Keratinocyte (primary cell): ENCODE measurements at regions not wholly inside any gene's neighbourhood (a gene's known extent, or its start where the extent isn't known, plus 50 kb on each side); places are given as distances from the start of the nearest gene placed in this dataset.

ENCODE experiments used
- DNase-seq: peaks from one replicate; pipeline ENCODE4 v3.0.0-alpha.2; 2011; ENCODE audit warnings: low read depth, missing footprints, low spot score
- FAIRE-seq: peaks from 2 replicates; lab custom pipeline; 2011; peaks lifted over from hg19 to GRCh38; lab: Jason Lieb, UNC
- H2AFZ ChIP-seq: 2 replicates; pipeline ENCODE4 v1.6.0; 2012; ENCODE audit warnings: low read length, control low read depth, inconsistent platforms; ENCODE audit not compliant: control insufficient read depth
- H3K27ac ChIP-seq: 2 replicates; pipeline ENCODE4 v1.5.1; 2011; ENCODE audit warnings: low read length; ENCODE audit not compliant: control insufficient read depth, insufficient read depth
- H3K27me3 ChIP-seq: 3 replicates; pipeline ENCODE4 v1.6.0; 2011; ENCODE audit warnings: low read length; ENCODE audit not compliant: control insufficient read depth, insufficient read depth; ENCODE audit errors: extremely low read depth
- H3K36me3 ChIP-seq, 2 experiments: 2 replicates in 1 of 2; 3 replicates in 1 of 2; pipeline ENCODE4 v1.5.1; 2011; ENCODE audit warnings: low read length in 2 of 2, mild to moderate bottlenecking in 1 of 2; ENCODE audit not compliant: control insufficient read depth in 2 of 2, insufficient read depth in 2 of 2; ENCODE audit errors: extremely low read depth in 1 of 2
- H3K4me1 ChIP-seq: 3 replicates; pipeline ENCODE4 v1.5.1; 2011; ENCODE audit warnings: low read length; ENCODE audit not compliant: control insufficient read depth, insufficient read depth; ENCODE audit errors: extremely low read depth
- H3K4me2 ChIP-seq: 3 replicates; pipeline ENCODE4 v1.6.0; 2011; ENCODE audit warnings: low read depth, low read length; ENCODE audit not compliant: control insufficient read depth, insufficient read depth; ENCODE audit errors: extremely low read depth
- H3K4me3 ChIP-seq, 3 experiments: fragments of 200-600 bp in 1 of 3; sonication (generic) in 1 of 3; 2 replicates in 2 of 3; 3 replicates in 1 of 3; pipeline ENCODE4 v1.5.1; 2011 to 2016; ENCODE audit warnings: low read length in 3 of 3, mild to moderate bottlenecking in 3 of 3, control low read depth in 2 of 3, inconsistent platforms in 1 of 3, low read depth in 1 of 3, mixed read lengths in 1 of 3, mixed run types in 1 of 3, moderate library complexity in 1 of 3; ENCODE audit not compliant: control insufficient read depth in 2 of 3, insufficient read depth in 2 of 3; ENCODE audit errors: extremely low read depth in 1 of 3
- H3K79me2 ChIP-seq: 2 replicates; pipeline ENCODE4 v1.6.0; 2012; ENCODE audit warnings: low read length; ENCODE audit not compliant: control insufficient read depth, insufficient read depth
- H3K9ac ChIP-seq: 3 replicates; pipeline ENCODE4 v1.6.0; 2011; ENCODE audit warnings: low read length; ENCODE audit not compliant: control insufficient read depth, insufficient read depth; ENCODE audit errors: extremely low read depth
- H3K9me1 ChIP-seq: 3 replicates; pipeline ENCODE4 v1.6.0; 2011; ENCODE audit warnings: low read length; ENCODE audit not compliant: control insufficient read depth, insufficient read depth; ENCODE audit errors: extremely low read depth
- H3K9me3 ChIP-seq: 2 replicates; pipeline ENCODE4 v1.5.1; 2012; ENCODE audit warnings: low read depth, low read length; ENCODE audit not compliant: control insufficient read depth
- H4K20me1 ChIP-seq: 3 replicates; pipeline ENCODE4 v1.6.0; 2011; ENCODE audit warnings: low read length; ENCODE audit not compliant: control insufficient read depth, insufficient read depth; ENCODE audit errors: extremely low read depth
- EZH2 ChIP-seq: IDR thresholded peaks from one replicate; pipeline ENCODE4 v1.6.1; 2012; ENCODE audit warnings: inconsistent platforms, mild to moderate bottlenecking, low read length, moderate library complexity
- dilution Hi-C: fragments of 300-500 bp; cut with MboI; formaldehyde crosslinking; loops from one replicate; pipeline ENCODE4 v1.7.0; 2020; ENCODE audit warnings: low sequenced_read_pairs; ENCODE audit not compliant: extremely low pct_ligation_motif_present
- TF ChIP-seq, protein P1 (sequence below), 3 experiments: IDR thresholded peaks in 1 of 3; conservative IDR thresholded peaks in 1 of 3; optimal IDR thresholded peaks in 1 of 3; 2 replicates in 2 of 3; 3 replicates in 1 of 3; pipeline versions ENCODE3 to v1.5.1; 2011; ENCODE audit warnings: low read length in 3 of 3, mild to moderate bottlenecking in 3 of 3, moderate library complexity in 2 of 3, control low read depth in 1 of 3, inconsistent platforms in 1 of 3; ENCODE audit not compliant: insufficient read depth in 2 of 3; ENCODE audit errors: extremely low read depth in 1 of 3

- Histone ChIP-seq H3K9me3 (peaks cover 2% of the 10 kb centered on the region), H3K4me2 (no peak overlapping the region), H3K9ac (no peak overlapping the region), H3K4me1 (no peaks in the 10 kb centered on the region), H3K9me1 (no peaks in the 10 kb centered on the region), H3K27me3 (no peaks in the 10 kb centered on the region), H4K20me1 (no peaks in the 10 kb centered on the region), H3K36me3 (no peaks in the 10 kb centered on the region), H3K79me2 (no peaks in the 10 kb centered on the region), H2AFZ (no peak overlapping the region), H3K27ac (no peak overlapping the region), H3K4me3 (no peak overlapping the region)
- no peak for TF ChIP-seq EZH2
- TF ChIP-seq, protein P1, sequence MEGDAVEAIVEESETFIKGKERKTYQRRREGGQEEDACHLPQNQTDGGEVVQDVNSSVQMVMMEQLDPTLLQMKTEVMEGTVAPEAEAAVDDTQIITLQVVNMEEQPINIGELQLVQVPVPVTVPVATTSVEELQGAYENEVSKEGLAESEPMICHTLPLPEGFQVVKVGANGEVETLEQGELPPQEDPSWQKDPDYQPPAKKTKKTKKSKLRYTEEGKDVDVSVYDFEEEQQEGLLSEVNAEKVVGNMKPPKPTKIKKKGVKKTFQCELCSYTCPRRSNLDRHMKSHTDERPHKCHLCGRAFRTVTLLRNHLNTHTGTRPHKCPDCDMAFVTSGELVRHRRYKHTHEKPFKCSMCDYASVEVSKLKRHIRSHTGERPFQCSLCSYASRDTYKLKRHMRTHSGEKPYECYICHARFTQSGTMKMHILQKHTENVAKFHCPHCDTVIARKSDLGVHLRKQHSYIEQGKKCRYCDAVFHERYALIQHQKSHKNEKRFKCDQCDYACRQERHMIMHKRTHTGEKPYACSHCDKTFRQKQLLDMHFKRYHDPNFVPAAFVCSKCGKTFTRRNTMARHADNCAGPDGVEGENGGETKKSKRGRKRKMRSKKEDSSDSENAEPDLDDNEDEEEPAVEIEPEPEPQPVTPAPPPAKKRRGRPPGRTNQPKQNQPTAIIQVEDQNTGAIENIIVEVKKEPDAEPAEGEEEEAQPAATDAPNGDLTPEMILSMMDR (optimal IDR thresholded peaks at IDR 0.05 in 1 of 3, IDR thresholded peaks at IDR 0.05 in 1 of 3, conservative IDR thresholded peaks at IDR 0.05 in 1 of 3; ENCODE audit: extremely low read depth in 1 of 3, insufficient read depth in 2 of 3, low read length in 3 of 3): no peak
- no peak for FAIRE-seq
- dilution Hi-C loops: no loop called here
- no peak for DNase-seq
Observed at GRCh38 chrX:139298437-139298836, 232.1 kb upstream of the F9 start.

GRCh38 chrX:139297638-139298037 lies 232.9 kb upstream of the F9 start:
- no peaks in the 10 kb centered on the region for H3K4me1 ChIP-seq
- H3K27ac ChIP-seq: no peak overlapping the region
- no peaks in the 10 kb centered on the region for H3K27me3 ChIP-seq
- H3K9ac ChIP-seq: no peak overlapping the region
- no peaks in the 10 kb centered on the region for H3K36me3 ChIP-seq
- H3K9me1 ChIP-seq: no peaks in the 10 kb centered on the region
- DNase-seq (no peak), FAIRE-seq (no peak)
- no peak for TF ChIP-seq EZH2
- TF ChIP-seq, protein P1 (optimal IDR thresholded peaks at IDR 0.05 in 1 of 3, IDR thresholded peaks at IDR 0.05 in 1 of 3, conservative IDR thresholded peaks at IDR 0.05 in 1 of 3; ENCODE audit: extremely low read depth in 1 of 3, insufficient read depth in 2 of 3, low read length in 3 of 3): no peak
- H3K79me2 ChIP-seq: no peaks in the 10 kb centered on the region
- H3K4me3 ChIP-seq: no peak overlapping the region
- H2AFZ ChIP-seq: no peak overlapping the region
- H3K4me2 ChIP-seq: no peak overlapping the region
- peaks cover 2% of the 10 kb centered on the region for H3K9me3 ChIP-seq
- dilution Hi-C loops: no loop called here
- no peaks in the 10 kb centered on the region for H4K20me1 ChIP-seq
